ENCODE measurements at regions not wholly inside any gene's neighbourhood (a gene's known extent, or its start where the extent isn't known, plus 50 kb on each side); places are given as distances from the start of the nearest gene placed in this dataset.
"Not testable (repeated sequence)": the region's sequence is repeated elsewhere in the genome, so short reads cannot be mapped to it uniquely, and the experiment has no call there.

DNA sequence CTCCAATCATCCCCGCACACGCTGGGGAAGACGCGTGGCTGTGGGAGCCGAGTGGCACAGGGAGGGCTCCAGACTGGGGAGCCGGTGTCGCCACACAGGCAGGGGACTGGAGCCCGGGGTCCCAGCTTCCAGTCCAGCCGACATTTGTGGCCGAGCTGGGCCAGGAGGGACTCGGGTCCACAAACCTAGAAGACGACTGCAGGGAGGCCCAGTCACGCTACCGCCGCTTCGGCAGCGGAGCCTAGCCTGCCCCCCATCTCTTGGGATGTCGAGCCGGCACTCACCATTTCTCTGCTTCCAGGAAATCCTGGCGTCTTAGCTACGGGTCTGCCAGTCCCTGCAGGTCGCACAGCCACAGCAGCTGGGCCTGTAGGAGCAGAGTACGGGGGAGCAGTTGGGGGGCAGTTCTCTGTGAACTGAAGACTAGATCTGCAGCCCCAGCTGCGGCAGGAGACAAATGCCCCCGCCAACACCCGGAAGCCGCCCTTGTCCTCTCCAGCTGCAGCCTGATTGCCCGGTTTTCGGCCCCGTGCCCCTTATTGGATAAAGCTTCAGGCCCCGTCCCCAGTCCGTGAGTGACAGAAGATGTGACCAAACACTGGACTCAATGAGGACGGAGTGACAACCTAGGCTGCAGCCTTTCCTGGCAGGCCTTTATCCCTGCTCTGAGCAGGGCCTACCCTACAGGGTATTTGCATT is 270.7 kb downstream of the ZNF33B start:
- peak; percentile 48 for DNase-seq

DNA sequence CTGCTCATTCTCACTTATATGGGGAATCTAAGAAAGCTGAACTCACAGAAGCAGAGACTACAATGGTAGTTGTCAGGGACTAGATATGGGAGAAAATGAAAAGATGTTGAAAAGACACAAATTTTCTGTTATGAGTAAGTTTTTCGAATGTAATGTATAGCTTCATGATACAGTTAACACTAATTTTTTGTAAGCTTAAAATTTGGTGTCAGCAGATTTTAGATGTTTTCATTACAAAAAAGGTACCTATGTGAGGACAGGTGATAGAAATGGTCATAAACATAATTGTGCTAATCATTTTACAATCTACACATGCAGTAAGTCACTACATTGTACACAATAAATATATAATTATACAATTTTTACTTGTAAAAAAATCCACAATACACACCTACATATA is 286.6 kb downstream of the ZNF33B start:
- DNase-seq: no peak

DNA sequence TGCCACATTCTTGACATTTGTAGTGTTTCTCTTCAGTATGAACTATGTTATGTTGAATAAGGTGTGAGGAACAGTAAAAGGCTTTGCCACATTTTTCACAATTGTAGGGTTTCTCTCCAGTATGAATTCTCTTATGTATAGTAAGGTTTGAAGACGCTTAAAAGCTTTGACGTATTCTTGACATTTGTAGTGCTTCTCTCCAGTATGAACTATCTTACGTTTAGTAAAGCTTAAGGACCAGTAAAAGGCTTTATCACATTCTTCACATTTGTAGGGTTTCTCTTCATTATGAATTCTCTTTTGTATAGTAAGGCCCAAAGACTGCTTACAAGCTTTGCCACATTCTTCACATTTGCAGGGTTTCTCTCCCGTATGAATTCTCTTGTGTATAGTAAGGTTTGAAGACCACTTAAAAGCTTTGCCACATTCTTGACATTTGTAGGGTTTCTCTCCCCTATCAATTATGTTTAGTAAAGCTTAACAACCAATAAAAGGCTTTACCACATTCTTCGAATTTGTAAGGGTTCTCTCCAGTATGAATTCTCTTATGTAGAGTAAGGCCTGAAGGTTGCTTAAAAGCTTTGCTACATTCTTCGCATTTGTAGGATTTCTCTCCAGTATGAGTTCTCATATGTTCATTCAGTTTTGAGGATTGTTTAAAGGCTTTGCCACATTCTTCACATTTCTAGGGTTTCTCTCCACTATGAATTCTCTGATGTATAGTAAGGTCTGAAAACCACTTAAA is 301.6 kb downstream of the ZNF33B start:
- DNase-seq: not testable (repeated sequence)

DNA sequence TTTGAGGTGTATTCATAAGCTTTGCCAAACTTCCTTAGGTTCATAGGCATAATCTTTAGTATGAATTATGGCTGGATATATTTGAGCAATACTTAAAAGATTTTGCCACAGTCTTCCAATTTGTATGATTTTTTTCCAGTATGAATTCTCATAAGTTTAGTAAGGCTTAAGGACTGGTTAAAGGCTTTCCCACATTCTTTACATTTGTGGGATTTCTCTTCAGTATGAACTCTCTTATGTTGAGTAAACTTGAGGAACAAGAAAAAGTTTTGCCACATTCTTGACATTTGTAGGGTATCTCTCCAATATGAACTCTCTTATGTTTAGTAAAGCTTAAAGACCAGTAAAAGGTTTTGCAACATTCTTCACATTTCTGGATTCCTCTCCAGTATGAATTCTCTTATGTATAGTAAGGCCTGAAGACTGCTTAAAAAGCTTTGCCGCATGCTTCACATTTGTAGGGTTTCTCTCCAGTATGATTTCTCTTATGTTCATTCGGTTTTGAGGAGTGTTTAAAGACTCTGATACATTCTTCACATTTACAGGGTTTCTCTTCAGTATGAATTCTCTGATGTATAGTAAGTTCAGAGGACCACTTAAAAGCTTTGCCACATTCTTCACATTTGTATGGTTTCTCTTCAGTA is 302.6 kb downstream of the ZNF33B start:
- not testable (repeated sequence) for DNase-seq

DNA sequence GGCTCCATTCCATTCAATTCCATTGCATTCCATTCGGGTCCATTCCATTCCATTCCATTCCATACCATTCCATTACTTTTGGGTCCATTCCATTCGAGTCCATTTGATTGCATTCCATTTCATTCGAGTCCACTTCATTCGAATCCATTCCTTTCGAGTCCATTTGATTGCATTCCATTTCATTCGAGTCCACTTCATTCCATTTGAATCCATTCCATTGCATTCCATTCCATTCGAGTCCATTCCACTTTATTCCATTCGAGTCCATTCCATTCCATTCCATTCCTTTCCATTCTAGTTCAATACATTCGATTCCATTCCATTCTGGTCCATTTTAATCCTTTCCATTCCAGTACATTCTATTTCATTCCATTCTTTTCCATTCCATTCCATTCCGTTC is 334.0 kb downstream of the ZNF33B start:
- DNase-seq: no peak

DNA sequence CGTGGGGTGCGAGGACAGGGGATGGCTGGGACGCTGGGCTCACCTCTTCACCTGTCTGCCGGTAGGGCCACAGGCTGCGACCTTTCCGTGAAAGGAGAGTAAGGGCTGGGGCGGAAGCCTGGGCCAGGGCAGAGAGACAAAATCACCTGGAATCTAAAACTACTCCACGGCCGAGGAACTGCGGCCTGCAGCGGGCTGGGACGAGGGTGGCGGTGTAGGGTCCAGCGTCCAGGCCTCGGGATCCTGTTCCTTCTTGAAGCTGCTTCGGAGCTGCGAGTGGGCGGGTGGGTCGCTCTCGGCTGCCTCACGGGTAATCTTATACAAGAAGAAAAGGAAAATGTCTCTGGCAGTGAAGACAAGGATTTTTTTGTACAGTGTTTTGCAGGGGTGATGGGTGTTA is 356.5 kb downstream of the ZNF33B start:
- not testable (repeated sequence) for DNase-seq

DNA sequence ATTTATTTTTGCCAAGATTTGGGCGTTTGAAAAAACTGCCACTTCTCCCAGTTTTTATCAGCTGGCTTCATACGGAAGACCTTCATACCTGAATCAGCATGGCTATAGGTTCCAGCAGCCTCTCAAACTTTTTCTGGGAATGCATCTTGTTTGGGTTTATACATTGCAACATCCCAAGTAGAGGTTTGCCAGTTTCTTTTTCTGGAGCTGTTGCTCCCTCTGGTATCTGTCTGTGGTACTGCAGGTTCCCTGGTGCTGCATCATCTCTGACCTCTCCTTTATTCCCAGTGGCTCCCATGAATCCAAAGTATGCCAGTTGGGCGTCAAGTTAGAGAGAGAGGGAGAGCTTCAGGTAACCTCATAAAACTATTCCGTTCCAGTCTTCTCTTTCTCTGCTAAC is 368.6 kb downstream of the ZNF33B start:
- DNase-seq: not testable (repeated sequence)

DNA sequence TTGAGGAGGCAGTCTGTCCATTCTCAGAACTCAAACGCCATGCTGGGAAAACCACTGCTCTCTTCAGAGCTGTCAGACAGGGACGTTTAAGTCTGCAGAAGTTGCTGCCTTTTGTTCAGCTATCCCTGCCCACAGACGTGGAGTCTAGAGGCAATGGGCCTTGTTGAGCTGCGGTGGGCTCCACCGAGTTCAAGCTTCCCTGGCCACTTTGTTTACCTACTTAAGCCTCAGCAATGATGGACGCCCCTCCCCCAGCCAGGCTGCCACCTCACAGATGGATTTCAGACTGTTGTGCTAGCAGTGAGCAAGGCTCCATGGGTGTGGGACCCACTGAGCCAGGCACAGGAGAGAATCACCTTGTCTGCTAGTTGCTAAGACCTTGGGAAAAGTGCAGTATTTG is 375.1 kb downstream of the ZNF33B start:
- not testable (repeated sequence) for DNase-seq

DNA sequence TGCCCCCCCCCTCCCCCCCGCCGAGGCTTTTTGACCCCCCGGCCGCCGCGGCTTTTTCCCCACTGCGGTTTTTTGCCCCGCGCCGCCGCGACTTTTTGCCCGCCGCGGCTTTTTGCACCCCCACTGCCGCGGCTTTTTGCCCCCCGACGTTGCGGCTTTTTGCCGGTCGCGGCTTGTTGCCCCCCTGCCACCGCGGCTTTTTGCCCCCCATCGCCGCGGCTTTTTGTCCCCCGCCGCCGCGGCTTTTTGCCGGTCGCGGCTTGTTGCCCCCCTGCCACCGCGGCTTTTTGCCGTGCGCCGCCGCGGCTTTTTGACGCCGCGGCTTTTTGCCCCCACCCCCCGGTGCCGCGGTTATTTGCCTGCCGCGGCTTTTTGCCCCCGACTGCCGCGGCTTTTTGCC is 395.4 kb downstream of the ZNF33B start:
- DNase-seq: not testable (repeated sequence)

DNA sequence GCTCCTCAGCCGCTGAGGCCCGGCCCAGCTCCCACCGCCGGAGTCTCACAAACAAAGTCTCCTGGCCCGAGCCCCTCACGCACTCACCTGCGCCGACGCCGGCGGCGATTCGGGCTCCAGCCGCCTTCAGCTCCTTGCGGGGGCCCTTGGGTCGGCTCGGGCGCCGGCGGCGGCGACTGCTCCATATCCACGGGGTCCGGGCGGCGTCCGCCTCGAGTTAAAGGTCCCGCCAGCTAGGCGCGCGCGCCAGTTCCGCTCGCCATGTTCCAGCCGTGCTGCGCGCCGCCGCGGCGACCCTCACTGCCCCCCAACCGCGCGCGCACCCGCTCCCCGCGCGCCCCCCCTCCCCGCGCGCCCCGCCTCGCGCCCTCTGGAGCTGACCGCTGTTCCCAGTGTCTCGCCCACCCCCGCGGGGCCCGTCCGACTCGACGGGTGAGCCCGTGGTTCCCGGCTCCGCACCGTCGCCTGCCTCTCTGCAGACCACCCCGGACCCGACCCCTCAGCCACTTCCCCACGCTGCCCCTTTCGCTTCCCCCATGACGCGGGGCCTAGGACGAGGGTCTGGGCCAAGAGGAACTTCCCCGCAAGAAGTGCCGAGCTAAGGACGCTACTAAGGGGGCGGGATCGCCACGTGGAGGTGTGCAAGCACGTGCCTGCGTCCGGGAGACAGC is 396.1 kb downstream of the ZNF33B start:
- DNase-seq: no peak

DNA sequence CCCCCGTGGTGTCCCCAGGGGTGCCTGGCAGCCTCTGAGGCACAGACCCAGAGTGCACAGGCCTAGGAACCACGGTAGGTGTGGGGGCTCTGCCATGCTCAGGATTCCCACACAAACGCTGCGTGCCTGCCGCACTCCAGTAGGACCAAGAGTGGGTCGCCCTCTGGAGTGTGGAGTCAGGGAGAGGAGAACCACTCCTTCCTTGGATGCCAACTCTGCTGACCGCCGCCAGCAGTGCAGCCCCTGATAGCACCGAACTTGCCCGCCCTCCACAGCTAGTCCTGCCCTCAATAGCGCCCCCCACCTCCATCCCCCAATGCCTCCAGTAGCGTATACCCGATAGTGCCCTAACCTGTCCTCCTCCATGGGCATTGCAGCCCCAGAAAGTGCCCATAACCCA is 402.0 kb downstream of the ZNF33B start:
- not testable (repeated sequence) for DNase-seq

DNA sequence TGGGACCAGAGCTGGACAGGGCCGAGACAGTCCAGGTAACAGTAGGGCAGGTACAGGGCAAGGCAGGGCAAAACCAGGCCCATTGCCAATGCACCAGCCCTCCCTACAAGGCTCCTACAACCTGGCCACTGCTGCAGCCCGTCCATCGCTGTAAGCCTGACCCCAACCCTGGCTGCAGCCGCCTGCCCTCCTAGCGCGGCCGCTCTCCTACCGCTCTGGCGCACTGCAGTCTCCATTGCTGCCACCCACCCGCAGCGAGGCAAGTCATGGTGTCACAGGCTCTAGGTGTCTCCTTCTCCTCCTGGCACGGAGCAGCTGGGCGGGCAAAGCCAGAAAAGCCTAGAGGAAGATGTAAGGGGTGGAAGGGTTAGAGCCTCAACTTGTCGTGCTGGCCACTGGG is 402.6 kb downstream of the ZNF33B start:
- not testable (repeated sequence) for DNase-seq

DNA sequence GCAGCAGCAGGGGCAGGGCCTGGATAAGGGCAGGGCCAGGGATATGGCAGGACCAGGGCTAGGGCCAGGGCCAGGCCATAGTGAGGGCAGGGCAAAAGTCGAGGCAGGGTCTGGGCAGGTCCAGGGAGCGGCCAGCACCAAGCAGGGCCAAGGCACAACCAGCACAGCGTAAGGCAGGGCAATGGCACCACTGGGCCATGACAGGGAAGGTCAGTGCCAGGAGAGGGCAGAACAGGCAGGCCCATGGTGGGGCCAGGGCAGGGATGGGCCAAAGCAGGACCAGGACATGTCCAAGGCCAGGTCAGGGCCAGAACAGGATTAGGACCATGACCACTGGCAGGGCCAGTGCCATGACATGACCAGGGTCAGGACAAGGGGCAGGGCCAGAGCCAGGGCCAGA is 403.1 kb downstream of the ZNF33B start:
- not testable (repeated sequence) for DNase-seq

DNA sequence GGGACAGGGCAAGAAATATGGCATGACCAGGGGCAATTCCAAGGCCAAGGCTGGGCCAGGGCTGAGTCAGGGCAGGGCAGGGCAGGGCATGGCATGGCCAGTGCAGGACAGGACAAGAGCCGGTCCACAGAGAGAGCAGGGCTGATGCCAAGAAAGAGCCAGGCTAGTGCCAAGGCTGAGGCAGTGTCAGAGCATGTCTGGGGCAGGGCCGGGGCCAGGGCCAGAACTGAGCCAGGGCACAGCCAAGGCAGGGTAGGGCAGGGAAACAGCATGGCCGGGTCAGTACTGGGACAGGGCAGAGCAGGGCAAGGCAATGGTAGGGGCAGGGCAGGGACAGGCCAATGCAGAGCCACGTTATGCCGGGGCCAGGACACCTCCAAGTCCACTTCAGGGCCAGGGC is 403.9 kb downstream of the ZNF33B start:
- DNase-seq: not testable (repeated sequence)

DNA sequence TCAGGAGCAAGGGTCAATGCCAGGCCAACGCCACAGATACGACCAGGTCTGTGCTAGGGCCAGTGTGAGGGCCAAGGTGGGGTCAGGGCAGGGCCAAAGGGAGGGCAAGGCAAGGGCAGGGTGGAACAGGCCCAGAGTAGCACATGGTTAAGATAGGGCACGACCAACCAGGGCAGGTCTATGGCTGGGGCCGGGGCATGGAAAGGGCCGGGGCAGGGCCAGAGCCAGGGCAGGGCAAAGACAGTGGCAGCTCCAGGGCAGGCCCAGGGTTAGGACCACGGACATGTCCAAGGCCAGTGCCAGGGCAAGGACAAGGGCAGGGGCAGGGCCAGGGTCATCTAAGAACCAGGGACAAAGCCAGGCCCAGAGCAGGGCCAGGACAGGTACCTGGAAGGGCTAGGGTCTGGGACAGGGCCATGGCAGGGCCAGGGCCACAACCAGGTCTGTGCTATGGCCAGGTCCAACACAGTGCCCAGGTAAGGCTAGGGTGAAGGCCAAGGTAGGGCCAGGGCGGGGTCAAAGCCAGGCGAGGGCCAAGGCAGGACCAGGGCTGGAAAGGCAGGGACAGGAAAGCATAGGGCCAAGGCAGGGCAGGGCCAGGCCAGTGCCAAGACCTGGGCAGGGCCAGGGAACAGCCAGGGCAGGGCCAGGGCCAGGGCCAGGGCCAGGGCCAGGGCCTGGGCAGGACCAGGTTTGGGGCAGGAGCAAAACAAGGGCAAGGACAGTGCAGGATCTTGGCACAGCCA is 404.7 kb downstream of the ZNF33B start:
- DNase-seq: not testable (repeated sequence)

DNA sequence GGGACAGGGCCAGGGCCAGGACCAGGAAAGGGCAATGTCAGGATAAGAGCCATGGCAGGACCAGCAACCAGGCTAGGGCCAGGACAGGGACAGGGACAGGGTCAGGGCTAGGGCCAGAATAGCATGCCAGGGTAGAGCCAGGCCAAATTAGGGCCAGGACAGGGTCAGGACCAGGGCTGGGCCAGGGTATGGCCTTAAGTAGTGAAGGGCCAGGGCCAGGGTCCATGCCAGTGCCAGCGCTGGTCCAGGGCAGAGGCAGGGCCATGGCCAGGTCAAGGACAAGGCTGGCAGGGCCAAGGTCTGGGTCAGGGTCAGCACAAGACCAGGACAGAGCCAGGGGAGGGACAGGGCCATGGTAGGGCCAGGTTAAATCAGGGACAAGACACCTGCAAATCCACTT is 405.4 kb downstream of the ZNF33B start:
- DNase-seq: not testable (repeated sequence)

DNA sequence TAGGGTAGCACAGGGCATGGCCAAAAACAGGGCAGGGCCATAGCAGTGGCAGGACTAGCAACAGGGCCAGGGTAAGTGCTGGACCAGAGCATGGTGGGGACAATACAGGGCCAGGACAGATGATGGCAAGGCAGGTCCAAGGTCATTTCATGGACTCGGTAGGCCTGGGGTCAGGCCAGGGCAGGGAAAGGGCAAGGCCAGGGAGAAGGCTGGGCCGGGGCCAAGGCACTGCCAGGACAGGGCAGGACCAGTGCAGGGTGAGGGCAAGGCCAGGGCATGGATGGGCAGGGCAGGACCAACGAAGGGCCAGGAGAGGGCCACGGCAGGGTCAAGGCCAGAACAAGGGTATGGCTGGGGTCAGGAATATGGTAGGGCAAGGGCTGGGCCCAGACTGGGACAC is 407.6 kb downstream of the ZNF33B start:
- not testable (repeated sequence) for DNase-seq

DNA sequence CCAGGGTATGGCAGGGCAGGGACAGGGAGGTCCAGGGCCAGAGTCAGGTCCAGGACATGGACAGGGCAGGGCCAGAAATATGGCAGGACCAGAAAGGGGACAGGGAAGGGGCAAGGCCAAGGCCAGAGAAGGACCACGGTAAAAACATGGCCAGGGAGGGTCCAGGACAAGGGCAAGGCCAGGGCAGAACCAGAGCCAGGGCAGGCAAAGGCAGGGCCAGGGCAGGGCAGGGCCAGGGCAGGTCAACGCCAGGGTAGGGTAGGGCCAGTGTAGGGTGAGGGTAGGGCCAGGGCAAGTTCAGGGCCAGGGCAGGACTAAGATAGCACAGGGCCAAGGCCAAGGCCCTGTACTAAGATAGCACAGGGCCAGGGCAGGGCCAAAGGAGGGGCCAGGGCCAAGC is 408.3 kb downstream of the ZNF33B start:
- DNase-seq: not testable (repeated sequence)

DNA sequence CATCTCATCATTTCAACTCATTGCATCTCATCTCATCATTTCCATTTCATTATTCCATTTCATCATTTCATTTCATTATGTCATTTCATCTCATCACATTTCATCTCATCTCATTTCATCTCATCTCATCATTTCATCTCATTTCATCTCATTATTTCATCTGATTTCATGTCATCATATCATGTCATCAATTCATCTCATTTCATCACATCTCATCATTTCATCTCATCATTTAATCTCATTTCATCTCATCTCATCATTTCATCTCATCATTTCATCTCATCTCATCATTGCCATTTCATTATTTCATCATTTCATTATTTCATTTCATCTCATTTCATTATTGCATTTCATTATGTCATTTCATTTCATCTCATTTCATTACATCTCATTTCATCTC is 410.5 kb downstream of the ZNF33B start:
- DNase-seq: not testable (repeated sequence)

DNA sequence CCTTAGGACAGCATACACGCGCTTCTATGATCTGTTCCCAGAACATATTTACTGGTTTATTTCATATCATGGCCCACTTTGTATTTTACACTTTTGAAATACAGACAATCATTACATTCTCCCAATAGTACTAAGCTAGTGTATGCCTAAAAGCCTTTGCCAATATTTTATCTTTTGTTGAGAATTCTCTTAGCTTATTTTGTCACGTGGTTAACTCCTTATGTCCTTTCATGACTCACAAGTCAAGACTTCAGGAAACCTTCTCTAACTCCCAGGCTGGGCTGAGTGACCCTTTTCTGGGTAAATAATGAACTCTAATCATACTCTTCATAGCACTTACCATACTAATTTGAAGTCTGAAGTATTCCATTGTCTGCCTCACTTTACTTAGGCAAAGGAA is 444.8 kb downstream of the ZNF33B start:
- not testable (repeated sequence) for DNase-seq

DNA sequence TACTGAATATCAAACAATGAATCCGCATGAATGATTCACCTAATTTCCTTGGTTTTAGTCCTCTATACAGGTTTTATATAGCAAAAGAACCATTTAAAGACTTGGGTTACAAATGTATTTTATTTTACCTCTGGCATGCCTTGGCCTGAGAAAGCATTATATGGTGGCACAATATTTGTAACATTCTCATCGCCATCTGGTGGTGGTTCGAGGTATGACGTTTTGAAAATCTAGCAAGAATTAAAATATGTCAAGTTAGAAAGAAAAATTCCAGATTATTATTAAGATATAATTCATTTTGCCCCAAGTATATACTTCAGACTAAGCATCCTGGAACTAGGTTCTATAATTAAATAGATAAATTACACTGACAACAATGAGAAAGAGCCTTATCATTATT is 445.9 kb downstream of the ZNF33B start:
- DNase-seq: not testable (repeated sequence)

All from right kidney (tissue), 1 donor.